GM13977 (cell line): ENCODE measurements at regions not wholly inside any gene's neighbourhood (a gene's known extent, or its start where the extent isn't known, plus 50 kb on each side); places are given as distances from the start of the nearest gene placed in this dataset.
"Not testable (repeated sequence)": the region's sequence is repeated elsewhere in the genome, so short reads cannot be mapped to it uniquely, and the experiment has no call there.

Experiments
- DNase-seq: peaks from one replicate; pipeline ENCODE4 v3.0.0; 2012; ENCODE audit warnings: low spot score
- in situ Hi-C: fragments of 300-500 bp; cut with MboI; formaldehyde crosslinking; loops from one replicate; pipeline ENCODE4 v1.12.0; 2022; ENCODE audit warnings: low sequenced_read_pairs, low pct_unique_long_range_greater_than_20kb, mixed read lengths, inconsistent platforms; ENCODE audit not compliant: unreplicated experiment
- TF ChIP-seq, protein P1 (sequence below): IDR thresholded peaks from 2 replicates; pipeline ENCODE4 v1.5.1; 2012; ENCODE audit warnings: mild to moderate bottlenecking, control low read depth; ENCODE audit not compliant: insufficient read depth; ENCODE audit errors: extremely low read depth, missing control alignments

DNA sequence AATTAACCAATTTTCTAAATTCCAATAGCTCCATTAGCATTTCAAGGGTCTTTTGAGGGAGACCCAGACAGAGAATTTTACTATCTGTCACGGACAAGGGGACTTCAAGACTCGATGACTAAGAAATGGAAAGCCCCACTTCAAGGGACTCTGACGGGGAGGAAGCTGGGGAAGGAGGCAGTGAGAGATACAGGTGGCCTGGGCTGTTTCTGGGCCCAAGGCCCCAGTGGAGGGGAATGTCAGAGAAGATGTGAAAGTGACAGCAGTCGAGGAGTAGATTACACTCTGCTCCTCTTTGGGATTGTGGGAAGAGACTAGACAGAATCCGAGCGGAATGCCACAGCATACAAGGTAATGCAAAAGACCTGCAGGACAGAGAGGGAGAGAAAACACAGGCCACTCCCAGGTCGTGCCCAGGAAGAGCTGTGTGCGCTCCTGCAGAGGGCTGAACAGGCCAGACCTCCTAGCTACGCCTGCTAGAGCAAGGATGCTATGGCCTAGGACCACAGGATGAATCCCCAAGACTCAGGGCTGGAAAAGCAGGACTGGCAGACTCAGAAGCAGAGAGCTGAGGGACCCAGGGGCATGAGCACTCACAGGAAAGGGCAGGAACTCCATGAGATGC, 321.5 kb upstream of the CHRNA7 start:
- DNase-seq, in situ Hi-C loops: not testable (repeated sequence)

DNA sequence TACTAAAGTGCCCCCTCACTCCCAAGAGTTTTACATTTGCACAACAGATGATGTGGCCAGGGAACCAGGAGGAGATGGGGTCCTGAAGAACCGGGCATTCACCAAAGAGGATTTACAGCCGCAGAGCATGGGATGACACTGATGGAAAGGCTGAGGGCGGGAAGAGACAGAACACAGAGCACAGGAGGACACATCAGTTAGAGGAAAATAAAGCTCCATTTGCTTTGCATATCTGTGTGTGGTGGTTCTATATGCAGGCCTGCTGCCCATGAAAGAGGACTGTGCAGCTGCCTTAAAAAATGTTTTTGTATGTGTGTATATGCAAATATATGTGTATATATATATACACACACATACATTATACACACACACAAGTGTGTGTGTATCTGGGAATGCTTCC, 320.8 kb upstream of the CHRNA7 start:
- DNase-seq, in situ Hi-C loops: not testable (repeated sequence)

DNA sequence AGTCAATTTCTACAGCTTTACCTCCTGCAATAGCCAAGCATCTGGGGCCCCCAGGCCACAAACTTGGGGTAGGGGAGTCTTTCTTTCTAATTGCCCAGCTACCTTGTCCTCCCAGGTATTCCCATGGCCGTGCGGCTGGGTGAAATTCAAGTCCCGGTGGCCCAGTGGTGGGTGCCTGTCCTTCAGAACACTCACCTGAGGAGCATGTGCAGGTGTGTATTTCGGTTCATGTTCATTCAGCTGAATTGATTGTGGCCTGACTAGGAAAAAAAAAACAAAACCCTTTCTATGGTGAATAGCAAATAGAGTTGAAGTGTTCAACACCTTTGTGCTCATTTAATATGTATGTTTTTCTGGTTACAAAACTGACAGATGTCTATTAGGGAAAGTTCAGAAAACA, 319.5 kb upstream of the CHRNA7 start:
- in situ Hi-C loops, DNase-seq: not testable (repeated sequence)

DNA sequence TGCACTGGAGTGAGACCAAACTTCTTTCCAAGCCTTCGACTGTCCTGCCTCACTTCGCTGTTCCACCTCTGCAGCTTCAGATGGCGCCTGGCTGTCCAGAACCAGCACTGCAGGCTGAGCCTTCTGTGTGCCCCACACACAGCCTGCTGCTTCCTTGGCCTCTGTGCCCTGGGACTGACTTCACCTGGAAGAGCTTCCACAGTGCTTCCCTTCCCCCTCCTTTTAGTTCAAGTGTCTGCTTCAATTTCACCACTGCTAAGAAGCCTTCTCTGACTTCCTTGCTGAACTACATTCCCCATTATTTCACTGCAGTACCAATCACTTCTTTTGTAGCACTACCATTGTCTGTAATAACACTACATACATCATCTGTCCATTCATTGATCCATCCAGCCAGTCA, 315.1 kb upstream of the CHRNA7 start:
- in situ Hi-C loops, DNase-seq: not testable (repeated sequence)

DNA sequence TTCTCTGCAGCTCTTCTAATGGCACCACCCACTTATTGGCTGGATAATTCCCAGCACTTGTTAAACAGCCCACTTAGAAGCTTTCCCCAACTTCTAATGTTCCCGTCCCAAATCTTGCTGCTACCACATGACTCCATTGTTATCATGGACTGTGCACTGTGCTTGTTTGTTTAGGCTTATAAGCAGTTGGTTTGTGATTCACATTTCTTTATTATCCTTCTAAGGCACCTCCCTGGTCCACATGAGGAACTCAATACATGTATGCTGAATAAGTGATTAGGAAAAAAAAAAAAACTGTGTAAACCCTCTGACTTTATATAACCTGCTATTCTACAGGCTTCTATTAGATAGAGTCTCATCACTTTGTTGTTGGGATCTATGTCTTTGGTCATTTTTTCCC, 311.7 kb upstream of the CHRNA7 start:
- DNase-seq, in situ Hi-C loops: not testable (repeated sequence)

DNA sequence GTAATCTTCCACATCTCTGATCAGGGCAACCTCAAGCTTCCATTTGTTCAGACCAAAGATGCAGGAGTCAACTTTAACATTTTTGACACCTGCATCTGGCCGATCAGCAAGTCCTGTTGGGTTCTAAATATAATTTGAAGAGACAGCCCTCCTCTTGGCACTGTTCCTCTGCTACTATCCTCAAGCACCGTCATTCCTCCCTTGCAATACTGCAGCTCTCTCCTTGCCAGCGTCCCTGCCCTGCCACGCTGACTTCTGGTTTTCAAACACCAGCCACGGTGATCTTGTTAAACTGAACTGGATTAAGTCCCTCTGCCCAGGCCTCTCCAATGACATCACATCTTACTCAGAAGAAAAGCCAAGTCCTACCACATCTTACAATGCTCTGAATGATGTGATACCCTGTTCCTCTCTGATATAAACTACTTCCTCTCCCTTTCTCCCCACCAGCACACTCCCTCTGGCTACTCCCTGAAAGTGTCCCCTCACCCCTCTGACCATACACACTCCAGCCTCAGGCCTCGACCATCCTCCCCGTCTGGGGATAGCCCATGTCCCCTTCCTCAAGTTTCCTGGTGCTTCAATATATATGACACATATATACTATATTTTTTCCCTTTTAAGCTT, 310.8 kb upstream of the CHRNA7 start:
- DNase-seq, in situ Hi-C loops: not testable (repeated sequence)

DNA sequence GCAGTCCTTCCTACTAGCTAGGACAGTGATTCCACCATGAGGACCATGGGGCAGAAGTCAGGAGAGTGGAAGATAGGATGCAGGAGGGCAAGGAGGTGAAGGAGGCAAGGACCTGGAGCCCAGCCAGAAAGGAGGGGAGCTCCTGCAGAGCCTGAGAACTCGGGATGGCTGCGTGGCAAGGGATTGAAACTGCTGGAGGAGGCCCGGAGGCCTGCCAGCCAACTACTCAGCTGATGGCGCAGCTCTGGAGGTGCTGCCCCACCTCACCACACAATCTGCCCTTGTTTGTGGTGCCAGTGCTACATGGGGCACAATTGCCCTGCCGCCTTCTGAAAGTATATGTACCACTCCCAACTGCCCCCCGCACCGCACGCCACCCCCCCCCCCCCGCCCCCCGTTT, 307.3 kb upstream of the CHRNA7 start:
- DNase-seq, in situ Hi-C loops: not testable (repeated sequence)

DNA sequence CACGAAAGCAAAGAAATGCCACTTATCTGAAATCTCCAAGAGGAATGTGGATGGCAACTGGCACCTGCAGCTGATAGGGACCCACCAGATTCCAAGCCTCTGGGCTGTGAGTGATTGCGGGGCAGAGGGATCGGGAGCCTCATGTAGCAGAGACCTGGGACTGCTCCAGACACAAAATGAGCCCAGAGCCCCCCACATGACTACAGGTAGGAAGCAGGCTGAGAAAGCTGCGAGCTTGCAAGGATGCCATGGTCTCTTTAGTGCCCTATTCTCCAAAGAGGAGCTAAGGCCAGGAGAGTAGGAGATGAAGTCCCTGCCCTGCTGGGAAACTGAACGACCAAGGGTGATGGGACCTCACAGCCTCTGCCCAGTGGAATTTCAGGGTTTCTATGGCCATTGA, 305.4 kb upstream of the CHRNA7 start:
- in situ Hi-C loops, DNase-seq: not testable (repeated sequence)

DNA sequence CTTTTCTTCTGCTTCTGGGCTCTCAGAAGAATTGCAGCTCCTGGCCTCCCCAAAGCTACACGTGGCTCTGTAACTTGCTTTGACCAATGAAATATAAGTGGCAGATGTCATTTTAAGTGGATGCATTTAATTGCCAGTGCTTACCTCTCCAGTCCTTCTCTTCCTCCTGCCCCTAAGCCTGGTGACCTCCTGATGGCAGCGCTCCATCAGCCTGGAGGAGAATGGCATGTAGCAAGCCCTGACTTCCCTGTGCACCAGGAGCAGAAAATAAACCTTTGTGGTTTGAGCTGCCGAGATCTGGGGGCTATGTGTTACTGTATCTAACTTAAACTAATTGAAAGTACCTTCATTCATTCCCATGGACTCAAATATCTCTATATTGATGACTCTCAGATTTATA, 304.7 kb upstream of the CHRNA7 start:
- DNase-seq, in situ Hi-C loops: not testable (repeated sequence)

DNA sequence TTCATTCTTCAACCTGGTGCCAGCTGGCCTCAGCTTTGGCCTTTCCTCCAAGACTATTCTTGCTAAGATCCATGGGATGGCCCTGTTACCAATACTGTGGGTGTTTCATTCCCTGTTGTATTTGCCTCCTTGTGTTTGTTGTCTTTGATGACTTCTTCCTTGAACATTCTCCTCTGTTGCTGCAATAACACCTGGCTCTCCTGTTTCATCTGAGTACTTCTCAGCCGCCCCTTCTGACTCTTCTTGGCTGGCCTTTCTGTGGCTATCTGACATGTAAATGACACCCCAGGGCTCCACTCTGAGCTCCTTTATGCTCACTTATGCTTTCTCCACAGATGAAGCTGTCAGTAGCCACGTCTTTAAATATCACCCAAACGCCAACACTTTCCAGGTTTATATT, 302.7 kb upstream of the CHRNA7 start:
- no peak for DNase-seq
- TF ChIP-seq, protein P1, sequence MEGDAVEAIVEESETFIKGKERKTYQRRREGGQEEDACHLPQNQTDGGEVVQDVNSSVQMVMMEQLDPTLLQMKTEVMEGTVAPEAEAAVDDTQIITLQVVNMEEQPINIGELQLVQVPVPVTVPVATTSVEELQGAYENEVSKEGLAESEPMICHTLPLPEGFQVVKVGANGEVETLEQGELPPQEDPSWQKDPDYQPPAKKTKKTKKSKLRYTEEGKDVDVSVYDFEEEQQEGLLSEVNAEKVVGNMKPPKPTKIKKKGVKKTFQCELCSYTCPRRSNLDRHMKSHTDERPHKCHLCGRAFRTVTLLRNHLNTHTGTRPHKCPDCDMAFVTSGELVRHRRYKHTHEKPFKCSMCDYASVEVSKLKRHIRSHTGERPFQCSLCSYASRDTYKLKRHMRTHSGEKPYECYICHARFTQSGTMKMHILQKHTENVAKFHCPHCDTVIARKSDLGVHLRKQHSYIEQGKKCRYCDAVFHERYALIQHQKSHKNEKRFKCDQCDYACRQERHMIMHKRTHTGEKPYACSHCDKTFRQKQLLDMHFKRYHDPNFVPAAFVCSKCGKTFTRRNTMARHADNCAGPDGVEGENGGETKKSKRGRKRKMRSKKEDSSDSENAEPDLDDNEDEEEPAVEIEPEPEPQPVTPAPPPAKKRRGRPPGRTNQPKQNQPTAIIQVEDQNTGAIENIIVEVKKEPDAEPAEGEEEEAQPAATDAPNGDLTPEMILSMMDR: no peak
- in situ Hi-C loops: no loop called here

DNA sequence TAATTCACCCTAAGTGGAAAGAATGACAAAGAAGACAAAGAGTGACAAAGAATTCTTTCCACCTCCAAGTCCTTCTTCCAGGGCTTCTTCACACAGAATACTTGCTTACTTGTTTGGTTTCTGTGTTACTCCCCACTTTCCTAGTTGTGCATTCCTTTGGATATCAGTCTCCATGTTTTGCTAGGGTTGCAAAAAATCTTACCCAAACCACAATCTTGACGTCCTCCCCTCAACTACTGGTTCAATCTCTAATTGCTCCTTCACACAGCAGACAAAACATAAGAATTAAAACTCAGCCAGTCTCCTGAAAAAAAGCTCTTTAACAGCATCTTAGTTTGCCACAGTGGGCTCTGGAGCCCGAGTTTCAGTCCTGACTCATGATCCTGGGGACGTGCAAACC, 297.6 kb upstream of the CHRNA7 start:
- TF ChIP-seq, protein P1: no peak
- in situ Hi-C loops: no loop called here
- DNase-seq: no peak

DNA sequence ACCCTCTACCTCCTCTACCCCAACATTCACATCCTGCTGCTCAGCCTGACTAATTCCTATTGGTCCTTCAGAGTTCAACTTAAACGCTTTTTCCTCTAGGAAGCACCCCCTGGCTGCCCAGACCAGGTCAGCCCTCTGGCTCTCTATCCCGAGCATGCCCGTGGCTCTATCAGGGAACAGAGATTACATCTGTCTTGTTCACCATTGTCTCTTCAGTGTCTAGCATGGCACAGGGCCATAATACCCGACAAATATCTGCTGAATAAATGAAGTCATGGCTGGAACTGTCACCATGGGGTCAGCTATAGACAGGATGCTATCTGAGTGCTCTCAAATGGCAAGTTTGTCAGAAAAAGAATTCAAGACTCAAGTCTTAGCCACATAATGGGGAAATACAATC, 296.9 kb upstream of the CHRNA7 start:
- TF ChIP-seq, protein P1: no peak
- no peak for DNase-seq
- in situ Hi-C loops: no loop called here
